GM19452 (cell line): ENCODE measurements at regions not wholly inside any gene's neighbourhood (a gene's known extent, or its start where the extent isn't known, plus 50 kb on each side); places are given as distances from the start of the nearest gene placed in this dataset.
"Not testable (repeated sequence)": the region's sequence is repeated elsewhere in the genome, so short reads cannot be mapped to it uniquely, and the experiment has no call there.

Experiments used
- ATAC-seq: cut with Tn5 transposase; IDR thresholded peaks from one replicate; pipeline ENCODE4 v1.9.1; 2021; ENCODE audit not compliant: unreplicated experiment

DNA sequence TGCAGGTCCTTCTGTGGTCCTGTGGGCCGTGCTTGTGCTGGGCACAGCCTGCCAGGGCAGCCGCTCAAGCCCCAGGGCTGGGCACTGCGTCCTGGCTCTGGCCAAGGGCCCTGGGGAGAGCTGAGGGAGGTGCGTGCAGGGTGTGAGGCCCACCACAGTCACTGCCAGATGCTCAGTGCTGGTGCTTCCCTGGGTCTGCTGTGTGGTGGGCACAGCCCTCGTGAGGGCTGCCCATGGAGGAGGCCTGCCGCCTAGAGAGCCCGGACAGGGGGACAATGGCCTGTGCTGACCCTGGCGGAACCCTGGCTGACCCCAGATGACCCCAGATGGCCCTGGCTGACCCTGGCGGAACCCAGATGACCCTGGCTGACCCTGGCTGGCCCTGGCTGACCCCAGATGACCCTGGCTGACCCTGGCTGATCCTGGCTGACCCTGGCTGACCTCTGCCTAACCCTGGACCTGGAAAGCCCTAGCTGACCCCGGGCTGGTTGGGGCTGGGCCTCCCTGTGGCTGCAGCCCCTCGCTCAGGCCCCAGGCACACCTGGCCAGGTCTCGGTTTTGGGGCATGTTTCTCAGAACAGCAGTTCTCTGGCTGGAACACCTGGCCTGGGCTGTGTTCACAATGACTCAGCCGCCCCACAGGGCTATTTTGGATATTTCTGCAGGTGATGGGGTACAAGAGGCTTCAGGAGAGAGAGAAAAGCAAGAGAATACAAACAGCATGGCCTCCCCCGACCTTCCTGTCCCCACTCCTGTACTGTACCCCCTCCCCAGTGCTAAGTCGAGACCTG, 55.4 kb downstream of the TMEM121 start:
- peak; percentile 47 for ATAC-seq

DNA sequence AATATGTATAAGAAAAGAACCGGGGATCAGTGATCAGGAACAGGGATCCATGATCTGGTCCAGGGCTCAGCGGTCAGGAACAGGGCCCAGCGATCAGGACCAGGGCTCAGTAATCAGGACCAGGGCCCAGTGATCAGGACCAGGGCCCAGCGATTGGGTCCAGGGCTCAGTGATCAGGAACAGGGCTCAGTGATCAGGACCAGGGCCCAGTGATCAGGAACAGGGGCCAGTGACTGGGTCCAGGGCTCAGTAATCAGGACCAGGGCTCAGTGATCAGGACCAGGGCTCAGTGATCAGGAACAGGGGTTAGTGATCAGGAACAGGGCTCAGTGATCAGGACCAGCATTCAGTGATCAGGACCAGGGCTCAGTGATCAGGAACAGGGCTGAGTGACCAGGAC, 56.3 kb downstream of the TMEM121 start:
- ATAC-seq: no peak

DNA sequence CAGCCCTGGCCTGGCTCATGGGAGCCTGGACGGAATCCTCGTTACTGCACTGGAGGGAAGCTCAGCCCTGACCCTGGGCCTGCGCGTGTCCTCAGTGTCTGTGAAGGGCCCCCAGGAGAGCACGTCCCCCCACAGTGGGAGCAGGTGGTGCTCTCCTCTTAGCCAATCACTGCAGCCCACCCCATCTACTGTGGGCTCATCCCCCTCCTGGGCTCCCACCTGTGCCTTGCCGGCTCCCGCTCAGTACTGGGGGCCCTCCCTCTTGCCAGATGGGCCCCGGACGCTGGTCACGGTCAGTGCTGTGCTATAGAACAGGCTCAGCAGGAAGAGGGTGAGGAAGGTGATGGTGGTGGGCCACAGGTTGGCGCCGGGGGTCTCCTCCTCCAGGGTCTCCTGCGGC, 57.5 kb downstream of the TMEM121 start:
- not testable (repeated sequence) for ATAC-seq

DNA sequence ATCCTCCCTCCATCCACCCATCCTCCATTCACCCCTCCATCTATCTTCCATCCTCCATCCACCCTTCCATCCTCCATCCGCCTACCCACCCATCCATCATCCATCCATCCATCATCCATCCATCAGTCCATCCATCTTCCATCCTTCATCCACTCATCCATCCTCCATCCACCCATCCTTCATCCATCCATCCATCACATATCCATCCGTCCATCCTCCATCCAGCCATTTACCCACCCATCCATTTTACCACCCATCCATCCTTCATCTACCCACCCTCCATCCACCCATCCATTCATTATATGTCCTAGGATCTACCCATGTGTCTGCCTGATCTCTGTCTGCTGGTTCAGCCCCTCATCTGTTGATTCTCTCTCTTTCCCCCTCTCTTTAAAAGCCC, 58.9 kb downstream of the TMEM121 start:
- ATAC-seq: not testable (repeated sequence)

DNA sequence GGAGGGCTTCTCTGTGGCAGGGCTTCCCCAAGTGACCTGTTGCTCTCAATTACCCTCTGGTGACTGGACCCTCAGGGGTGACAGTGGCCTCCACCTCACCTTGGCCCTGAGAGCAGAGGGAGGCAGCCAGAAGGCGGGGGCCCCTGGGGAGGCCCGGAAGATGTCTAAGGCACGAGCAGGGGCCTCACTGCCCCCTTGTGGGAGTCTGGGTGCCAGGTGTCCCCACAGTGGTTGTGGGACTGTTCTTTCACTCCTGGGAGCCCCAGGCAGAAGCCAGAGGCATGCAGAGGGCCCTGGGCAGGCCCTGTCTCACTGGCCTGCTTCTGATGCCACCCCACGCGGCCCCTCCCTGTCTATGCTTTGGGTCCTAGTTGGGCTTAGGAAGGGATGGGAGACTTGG, 59.3 kb downstream of the TMEM121 start:
- ATAC-seq: not testable (repeated sequence)

DNA sequence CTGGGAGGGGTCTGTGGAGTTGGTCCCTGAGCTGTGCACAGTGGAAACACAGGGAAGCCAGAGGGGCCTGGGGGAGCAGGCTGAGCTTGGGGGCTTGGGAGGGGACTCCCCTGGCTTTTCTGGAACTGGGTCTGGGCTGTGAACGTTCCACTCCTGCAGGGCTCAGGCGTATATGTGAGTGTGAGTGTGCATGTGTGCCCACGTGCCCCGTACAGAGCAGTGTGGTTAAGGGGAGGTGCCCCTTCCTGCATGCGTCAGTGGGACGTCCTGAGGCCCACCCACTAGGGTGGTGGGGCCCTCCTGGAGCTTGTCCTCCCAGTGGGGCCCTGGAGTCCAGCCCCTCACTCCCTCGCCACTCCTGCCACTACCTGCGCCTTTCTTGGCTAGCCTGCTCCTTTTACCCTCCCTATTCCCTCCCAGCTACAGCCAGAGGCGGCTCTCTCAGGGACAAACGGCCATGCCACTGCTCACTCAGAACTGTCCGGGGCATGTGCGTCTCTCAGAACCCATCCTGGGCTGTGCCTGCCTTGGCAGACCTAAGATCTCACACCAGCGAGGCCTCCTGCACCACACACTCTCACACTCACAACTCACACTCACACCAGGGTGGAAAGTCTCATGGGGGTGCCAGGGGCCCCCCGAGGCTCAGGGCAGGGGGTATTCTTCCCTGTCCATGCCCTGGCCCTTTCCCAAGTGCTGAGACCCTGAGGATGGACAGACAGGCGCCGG, 59.9 kb downstream of the TMEM121 start:
- ATAC-seq: not testable (repeated sequence)

DNA sequence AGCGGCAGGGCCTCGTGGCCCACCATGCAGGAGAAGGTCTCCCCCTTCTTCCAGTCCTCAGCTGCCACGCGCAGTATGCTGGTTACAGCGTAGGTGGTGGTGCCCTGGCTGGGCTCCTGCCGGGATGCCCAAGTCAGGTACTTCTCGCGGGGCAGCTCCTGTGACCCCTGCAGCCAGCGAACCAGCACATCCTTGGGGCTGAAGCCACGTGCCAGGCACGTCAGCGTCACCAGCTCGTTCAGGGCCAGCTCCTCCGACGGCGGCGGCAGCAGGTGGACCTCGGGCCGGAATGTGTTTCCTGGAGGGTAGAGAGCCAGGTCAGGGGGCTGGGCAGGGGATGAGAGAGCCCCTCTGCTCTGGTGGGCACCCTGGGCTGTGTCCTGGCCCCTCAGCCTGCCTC, 60.7 kb downstream of the TMEM121 start:
- ATAC-seq: not testable (repeated sequence)

DNA sequence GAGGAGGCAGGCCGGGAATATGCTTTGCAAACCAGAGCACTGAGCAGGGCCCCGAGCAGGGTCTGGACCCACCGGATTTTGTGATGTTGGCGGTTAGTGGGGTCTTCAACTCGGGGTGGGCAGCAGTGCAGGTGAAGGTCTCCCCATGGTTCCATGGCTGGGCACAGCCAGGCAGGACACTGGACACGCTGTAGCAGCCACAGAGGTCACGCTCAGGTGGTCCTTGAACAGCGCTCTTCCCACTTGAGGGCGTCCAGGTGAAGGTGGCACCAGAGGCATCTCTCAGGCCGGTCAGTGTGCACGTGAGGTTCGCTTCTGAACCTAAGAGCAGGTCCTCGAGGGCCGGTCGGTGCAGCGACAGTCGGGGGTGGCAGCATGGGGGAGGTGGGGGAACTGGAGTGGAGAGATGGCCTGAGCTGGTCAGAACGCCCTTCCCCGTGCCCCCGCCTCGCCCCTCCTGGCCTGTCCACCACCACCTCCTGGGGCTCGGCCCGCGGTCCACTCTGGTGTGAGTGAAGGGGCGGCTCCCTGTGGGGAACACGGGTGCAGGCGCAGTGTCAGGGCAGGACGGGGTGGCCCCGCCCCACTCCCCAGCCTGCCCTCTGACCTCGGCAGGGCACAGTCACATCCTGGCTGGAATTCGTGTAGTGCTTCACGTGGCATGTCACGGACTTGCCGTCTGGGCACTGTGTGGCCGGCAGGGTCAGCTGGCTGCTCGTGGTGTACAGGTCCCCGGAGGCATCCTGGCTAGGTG, 61.3 kb downstream of the TMEM121 start:
- ATAC-seq: not testable (repeated sequence)

DNA sequence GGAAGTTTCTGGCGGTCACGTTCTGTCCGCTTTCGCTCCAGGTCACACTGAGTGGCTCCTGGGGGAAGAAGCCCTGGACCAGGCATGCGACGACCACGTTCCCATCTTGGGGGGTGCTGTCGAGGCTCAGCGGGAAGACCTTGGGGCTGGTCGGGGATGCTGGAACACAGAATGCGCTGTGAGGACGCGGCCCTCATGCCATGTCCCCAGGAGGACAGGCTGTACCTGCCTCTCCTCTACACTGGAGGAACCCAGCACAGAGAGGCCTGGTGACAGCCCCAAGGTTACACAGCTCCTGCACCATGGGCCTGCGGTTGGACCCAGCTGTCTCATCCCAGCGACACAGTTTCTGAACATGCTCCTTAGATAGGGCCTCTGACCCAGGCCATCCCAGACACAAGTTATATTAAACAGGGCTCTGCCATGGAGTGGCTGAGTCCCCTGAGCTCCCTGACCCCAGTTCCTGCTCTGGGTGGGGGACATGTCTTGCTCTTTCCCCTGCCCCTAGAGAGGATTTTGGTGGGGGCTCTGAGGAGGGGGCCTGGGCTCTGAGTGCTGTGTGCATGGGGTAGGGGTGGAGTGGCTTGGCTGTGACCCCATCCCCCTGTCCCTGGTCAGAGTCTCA, 62.0 kb downstream of the TMEM121 start:
- ATAC-seq: no peak

DNA sequence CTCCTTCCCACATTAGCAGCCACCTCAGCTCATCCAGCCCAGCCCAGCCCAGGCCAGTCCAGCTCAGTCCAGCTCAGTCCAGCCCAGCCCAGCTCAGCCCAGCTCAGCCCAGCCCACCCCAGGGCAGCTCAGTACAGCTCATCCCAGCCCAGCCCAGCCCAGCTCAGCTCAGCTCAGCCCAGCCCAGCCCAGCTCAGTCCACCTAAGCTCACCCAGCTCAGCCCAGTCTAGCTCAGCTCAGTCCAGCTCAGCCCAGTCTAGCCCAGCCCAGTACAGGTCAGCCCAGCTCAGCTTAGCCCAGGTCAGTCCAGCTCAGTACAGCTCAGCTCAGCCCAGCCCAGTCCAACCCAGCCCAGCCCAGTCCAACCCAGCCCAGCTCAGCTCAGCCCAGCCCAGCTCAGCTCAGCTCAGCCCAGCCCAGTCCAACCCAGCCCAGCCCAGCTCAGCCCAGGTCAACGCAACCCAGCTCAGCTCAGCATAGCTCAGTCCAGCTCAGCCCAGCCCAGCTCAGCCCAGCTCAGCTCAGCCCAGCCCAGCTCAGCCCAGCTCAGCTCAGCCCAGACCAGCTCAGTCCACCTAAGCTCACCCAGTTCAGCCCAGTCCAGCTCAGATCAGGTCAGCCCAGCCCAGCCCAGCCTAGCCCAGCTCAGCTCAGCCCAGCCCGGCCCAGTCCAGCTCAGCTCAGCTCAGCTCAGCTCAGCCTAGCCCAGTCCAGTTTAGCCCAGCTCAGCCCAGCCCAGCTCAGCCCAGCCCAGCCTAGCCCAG, 63.0 kb downstream of the TMEM121 start:
- ATAC-seq: no peak

DNA sequence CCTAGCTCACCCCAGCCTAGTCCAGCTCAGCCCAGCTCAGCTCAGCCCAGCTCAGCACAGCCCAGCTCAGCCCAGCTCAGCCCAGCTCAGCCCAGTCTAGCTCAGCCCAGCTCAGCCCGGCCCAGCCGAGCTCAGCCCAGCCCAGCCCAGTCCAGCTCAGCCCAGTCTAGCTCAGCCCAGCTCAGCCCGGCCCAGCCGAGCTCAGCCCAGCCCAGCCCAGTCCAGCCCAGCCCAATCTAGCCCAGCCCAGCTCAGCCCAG, 63.5 kb downstream of the TMEM121 start:
- ATAC-seq: not testable (repeated sequence)

DNA sequence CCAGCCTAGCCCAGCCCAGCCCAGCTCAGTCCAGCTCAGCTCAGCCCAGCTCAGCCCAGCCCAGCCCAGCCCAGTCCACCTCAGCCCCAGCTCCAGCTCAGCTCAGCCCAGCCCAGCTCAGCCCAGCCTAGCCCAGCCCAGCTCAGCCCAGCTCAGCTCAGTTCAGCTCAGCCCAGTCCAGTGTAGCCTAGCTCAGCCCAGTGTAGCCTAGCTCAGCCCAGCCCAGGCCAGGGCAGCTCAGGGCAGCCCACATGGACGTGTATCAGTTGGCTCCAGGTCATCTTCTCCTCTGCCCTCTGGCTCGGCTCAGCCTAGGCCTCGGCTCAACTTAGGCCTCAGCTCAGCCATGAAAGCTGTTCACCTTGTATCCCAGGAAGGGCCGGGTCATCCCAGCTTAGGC, 64.7 kb downstream of the TMEM121 start:
- ATAC-seq: no peak

DNA sequence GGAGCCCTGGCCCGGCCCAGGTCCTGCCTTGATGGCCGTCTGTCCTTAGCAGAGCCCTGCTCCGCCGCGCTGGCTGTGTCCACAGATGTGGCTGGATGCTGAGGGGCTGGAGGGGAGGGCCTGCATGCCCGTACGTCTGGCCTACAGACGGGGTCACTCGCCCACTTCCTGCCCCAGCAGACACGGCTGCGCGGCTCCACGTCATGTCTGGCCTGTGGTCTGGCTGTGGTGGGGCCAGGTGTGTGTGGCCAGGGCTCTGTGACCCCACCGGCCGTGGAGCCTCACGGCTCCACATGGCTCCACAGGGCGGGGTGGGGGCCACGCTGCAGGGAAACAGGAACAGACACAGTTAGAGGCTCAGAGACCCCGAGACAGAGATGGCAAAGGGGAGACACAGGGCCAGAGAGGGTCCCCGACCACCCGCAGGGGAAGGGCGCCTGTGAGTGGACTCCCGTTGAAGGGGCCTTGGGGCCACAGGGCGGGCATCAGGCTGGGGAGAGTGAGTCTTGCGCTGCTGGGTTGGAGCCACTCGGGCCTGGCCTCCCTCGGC, 65.5 kb downstream of the TMEM121 start:
- ATAC-seq: not testable (repeated sequence)

DNA sequence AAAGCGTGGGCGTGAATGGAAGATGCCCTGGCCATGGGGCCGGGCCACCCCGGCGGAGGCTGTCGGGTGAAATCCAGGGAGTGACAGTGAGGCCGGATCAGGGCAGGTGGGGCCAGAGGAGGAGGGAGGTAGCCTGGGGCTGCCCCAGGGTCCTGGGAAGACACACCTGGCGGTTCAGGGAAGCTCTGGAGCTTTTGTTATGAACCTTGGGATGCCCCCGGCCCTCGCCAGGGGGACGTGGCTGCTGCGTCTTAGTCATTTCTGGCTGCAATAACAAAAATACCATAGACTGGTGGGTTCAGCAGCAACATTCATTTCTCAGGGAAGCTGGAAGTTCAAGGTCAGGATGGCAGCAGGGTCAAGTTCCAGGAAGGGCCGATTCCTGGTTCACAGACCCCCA, 66.3 kb downstream of the TMEM121 start:
- ATAC-seq: not testable (repeated sequence)

DNA sequence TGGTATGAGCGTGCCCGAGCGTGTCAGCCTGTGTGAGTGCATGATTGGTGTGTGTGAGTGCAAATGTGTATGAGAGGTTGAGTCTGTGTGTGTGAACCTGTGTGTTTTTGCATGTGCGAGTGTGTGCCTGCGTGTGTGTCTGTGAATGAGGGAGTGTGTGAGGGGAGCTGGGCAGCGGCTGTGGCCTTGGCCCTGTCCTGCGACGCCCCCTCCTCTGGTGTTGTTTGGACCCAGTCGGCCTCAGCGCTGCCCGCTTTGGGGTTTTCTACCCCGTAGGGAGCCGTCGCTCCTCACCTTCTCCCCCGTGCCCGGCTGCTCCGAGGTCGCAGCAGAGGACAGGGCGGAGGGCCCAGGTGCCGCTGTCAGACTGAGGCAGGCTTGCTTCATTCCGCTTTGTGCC, 69.0 kb downstream of the TMEM121 start:
- ATAC-seq: not testable (repeated sequence)

DNA sequence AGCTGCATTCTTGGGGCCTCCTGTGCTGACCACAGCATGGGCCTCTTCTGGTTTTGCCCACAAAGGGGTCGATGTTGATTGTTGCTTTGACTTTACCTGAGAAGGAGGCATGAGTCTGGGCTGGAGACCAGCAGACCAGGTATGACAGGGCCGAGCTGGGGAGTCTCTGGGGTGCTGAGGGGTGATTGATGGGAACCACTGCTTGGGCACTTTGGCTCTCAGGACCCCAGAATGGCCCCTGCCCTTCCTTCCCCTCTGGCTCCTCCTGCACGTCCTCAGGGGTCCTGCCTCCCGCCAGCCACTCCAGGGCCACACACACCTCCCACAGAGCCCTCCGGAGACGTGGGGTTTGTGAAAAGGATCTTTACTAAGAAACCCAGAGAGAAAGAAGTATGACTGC, 70.0 kb downstream of the TMEM121 start:
- not testable (repeated sequence) for ATAC-seq

DNA sequence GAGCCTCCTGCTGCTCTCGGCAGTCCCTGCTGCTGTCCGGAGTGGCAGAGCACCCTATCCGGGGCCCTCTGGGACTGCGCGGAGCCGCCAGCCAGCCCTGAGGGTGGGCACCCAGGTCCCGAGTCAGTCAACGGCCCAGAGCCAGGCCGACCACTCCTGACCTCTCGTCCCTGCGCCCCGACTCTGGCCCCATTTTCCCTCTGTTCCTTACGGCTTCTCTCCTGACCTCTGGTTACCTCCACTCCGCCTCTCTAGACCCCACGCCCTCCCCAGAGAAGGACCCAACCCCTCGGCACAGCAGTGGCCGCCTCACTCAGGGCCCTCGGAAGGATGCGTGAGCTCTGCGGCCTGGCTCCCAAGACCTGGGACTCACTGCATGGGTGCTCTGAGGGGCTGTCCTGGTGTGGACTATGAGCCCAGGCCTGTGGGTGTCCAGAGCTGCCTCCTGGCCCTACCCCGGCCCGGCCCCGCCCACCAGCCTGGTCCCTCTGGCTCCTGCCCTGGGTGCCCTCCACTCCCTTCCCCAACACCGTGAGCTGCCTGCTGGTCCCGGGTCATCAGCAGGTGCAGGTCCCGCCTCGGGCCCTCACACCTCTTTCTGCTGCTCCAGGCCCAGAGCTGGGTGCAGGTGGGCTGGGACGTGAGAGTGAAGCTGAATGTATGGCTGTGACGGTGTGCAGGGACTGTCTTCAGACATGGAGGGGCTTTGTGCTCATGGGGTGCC, 71.8 kb downstream of the TMEM121 start:
- not testable (repeated sequence) for ATAC-seq

DNA sequence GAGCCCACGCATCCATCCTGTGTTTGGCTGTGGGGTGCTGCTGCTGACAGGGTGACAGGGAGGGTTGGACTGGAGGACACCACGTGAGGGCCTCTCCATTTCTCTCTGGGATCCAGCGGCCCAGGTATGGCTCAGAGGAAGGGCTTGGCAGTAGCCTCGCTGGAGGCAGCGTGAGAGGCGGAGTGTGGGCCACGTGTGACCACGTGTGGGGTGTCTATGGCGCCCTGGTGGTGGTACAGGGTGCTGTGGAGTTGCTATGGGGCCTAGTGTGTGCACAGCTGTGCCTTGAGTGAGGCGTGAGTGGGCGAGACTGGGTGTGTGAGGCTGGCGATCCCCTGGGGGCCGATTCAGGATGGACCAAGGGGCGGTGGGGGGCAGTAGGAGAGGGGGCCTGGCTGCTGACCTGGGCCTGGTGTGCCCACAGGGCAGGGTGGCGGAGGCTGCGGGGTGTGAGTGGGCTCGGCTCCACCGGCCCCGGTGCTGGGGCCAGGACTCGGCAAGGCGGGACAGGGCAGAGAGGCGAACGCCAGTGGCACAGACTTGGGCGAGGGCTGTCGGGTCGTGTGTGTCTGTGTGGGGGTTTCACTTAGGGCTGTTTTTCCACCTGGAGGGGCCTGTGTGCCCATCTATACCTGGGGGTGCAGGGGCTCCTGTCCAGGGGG, 72.7 kb downstream of the TMEM121 start:
- not testable (repeated sequence) for ATAC-seq
